ENCODE measurements at regions not wholly inside any gene's neighbourhood (a gene's known extent, or its start where the extent isn't known, plus 50 kb on each side); places are given as distances from the start of the nearest gene placed in this dataset.

GRCh38 chr17:65362826-65363225 lies 198.6 kb downstream of the AXIN2 start:
- in situ Hi-C loops (cut with MboI; ENCODE audit: low sequenced_read_pairs, unreplicated experiment): no loop called here
- DNase-seq (ENCODE audit: low spot score): no peak
- no peak for TF ChIP-seq CTCF (IDR thresholded peaks at IDR 0.05; ENCODE audit: borderline replicate concordance, control extremely low read depth, extremely low read depth, insufficient read depth, missing control alignments)

GRCh38 chr17:65360961-65361552 lies 200.4 kb downstream of the AXIN2 start:
- DNase-seq (ENCODE audit: low spot score): no peak
- in situ Hi-C loops (cut with MboI; ENCODE audit: low sequenced_read_pairs, unreplicated experiment): no loop called here
- no peak for TF ChIP-seq CTCF (IDR thresholded peaks at IDR 0.05; ENCODE audit: borderline replicate concordance, control extremely low read depth, extremely low read depth, insufficient read depth, missing control alignments)

- TF ChIP-seq CTCF (IDR thresholded peaks at IDR 0.05; ENCODE audit: borderline replicate concordance, control extremely low read depth, extremely low read depth, insufficient read depth, missing control alignments): no peak
- DNase-seq (ENCODE audit: low spot score): no peak
- in situ Hi-C loops (cut with MboI; ENCODE audit: low sequenced_read_pairs, unreplicated experiment): no loop called here
These were observed 202.4 kb downstream of the AXIN2 start for GRCh38 chr17:65359016-65359415.

- TF ChIP-seq CTCF (IDR thresholded peaks at IDR 0.05; ENCODE audit: borderline replicate concordance, control extremely low read depth, extremely low read depth, insufficient read depth, missing control alignments): no peak
- in situ Hi-C loops (cut with MboI; ENCODE audit: low sequenced_read_pairs, unreplicated experiment): no loop called here
- DNase-seq (ENCODE audit: low spot score): no peak
These were observed 204.9 kb downstream of the AXIN2 start for GRCh38 chr17:65356536-65356935.

- no peak for TF ChIP-seq CTCF (IDR thresholded peaks at IDR 0.05; ENCODE audit: borderline replicate concordance, control extremely low read depth, extremely low read depth, insufficient read depth, missing control alignments)
- no peak for DNase-seq (ENCODE audit: low spot score)
- in situ Hi-C loops (cut with MboI; ENCODE audit: low sequenced_read_pairs, unreplicated experiment): no loop called here
These were observed 206.2 kb downstream of the AXIN2 start for GRCh38 chr17:65355246-65355645.

GRCh38 chr17:65349916-65350315 lies 211.5 kb downstream of the AXIN2 start:
- in situ Hi-C loops (cut with MboI; ENCODE audit: low sequenced_read_pairs, unreplicated experiment): no loop called here
- no peak for TF ChIP-seq CTCF (IDR thresholded peaks at IDR 0.05; ENCODE audit: borderline replicate concordance, control extremely low read depth, extremely low read depth, insufficient read depth, missing control alignments)

More at GRCh38 chr17:65349916-65350315, 211.5 kb downstream of the AXIN2 start:
- DNase-seq (ENCODE audit: low spot score): no peak

All from GM13976 (cell line).